GM03348 (cell line): ENCODE measurements at regions not wholly inside any gene's neighbourhood (a gene's known extent, or its start where the extent isn't known, plus 50 kb on each side); places are given as distances from the start of the nearest gene placed in this dataset.
A peak's percentile ranks its signal among the peaks of the same experiment; 100 is the strongest.
"Not testable (repeated sequence)": the region's sequence is repeated elsewhere in the genome, so short reads cannot be mapped to it uniquely, and the experiment has no call there.

ENCODE experiments used
- DNase-seq: peaks from one replicate; pipeline ENCODE4 v3.0.0; 2012; ENCODE audit warnings: low spot score

DNA sequence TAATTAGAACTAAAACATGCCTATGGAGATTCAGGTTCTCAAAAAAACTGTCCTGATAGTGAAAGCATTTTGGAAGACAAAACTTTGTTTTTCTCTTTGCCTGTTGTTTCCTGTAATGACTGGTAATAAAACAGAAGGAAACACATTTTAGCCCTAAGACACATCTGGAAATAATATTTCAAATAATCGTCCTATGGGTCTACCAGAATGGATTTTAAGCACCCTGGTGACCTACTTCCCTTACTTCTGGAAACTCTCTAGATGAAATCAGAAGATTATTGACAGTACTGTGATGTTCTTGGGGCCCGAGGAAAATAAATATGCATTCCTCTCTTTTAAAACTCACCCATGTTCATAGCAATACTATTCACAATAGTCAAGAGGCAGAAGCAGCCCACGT lies 110.1 kb upstream of the TLE4 start:
- no peak for DNase-seq

DNA sequence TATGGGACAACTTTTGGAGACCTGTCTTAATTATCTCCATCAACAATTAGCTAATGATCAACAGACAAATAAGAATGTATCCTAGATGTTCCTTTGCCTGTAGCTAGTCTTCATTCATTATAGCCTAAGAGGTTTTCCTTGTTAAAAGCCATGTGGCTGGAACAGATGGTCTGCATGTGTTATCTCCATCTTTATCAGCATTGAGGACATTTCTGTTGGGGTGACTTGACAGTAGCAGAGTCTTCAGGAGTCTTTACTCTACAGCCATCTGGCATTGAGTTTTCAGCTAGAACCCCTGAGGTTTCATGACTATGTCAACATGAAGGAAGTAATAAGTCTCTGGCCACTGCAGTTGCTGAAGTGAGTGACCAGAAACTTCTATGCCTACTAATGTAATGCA lies 106.6 kb upstream of the TLE4 start:
- DNase-seq, result no peak

DNA sequence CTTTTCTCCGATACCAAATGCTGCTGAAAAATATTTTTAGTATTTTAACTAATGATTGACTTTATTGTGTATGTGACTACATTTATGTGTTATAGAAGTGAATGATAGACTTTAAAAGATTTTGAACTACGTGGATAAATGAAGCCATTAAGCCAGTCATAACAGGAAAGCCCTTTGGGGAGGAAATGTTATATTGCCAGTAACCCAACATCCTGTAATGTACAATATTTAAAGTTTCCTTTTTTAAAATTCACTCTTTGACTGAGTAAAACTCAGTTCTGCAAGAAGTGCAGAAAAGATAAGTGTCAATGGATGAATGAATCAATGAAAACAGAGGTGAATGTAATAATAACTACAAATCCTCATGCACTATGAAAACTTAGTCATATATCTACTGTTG lies 102.6 kb upstream of the TLE4 start:
- no peak for DNase-seq

- no peak for DNase-seq
Measured at GRCh38 chr9:79470954-79471353, 100.8 kb upstream of the TLE4 start.

GRCh38 chr9:79471580-79472543 lies 99.9 kb upstream of the TLE4 start:
- DNase-seq, result peak; percentile 48

GRCh38 chr9:79473704-79474103 lies 98.1 kb upstream of the TLE4 start:
- no peak for DNase-seq

- peak; percentile 6 for DNase-seq
Measured at GRCh38 chr9:79477241-79477840, 94.4 kb upstream of the TLE4 start.

GRCh38 chr9:79477955-79478771 lies 93.6 kb upstream of the TLE4 start:
- DNase-seq, result no peak

DNA sequence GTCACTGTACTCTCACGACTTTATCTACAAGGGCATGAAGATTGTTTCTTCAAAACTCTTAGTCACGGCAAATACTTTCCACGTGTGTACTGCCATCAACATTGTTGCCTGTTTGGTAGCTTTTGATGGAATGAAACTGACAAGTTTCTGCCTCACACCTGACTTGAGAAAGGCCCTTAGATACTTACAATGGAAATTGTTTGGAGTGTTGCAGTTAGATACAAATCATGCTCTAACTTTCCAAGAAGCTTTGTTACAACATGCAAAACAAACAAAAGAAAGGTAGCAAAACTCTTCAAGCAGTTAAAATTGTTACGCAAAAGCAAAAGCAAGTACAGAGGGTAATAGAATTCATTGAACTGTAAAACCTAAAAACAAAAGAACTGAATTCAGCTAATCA lies 91.1 kb upstream of the TLE4 start:
- no peak for DNase-seq

DNA sequence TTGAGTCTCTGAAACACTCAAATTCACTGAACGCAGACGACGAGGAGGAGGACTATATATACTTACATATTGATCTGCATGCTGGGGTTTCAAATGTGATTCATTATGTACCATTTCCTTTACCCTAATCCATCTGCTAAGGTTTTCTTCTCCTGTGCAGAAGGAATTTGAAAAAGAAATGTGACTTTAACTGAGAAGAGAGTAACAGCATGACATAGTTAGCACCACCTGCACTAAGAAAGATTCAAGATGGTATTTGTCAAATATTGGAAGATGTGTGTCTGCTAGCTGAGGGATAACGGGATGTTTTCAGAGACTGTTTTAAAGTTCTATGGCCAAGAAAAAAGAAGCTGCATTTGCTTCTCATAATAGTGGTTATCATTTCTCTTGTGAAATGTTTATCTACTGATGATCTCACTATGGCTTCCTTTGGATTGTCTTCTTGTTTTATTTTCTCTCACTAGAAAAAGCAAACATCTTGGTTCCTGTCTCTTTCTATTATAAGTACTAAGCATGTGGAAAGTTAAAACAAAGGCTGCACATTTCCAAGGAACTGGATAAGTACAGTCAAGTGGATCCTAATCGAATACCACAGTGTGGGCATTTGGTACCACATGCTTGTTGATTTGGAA lies 89.8 kb upstream of the TLE4 start:
- DNase-seq, result no peak

DNA sequence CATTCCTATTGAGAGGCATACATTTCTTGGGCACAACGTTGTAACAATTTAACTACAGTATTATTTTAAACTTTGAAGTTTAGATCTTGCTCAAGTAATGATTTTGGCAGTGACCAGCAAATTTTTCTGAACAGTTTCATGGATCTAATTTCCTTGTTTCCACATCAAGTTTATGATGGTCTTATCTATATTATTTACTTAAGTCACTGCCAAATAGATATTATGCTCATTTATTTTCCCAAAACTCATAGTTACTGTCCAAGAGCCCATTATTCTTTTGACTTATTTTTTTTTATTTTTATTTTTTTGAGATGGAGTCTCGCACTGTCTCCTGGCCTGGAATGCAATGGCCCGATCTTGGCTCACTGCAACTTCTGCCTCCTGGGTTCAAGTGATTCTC lies 86.5 kb upstream of the TLE4 start:
- DNase-seq, result no peak

- DNase-seq, result peak; percentile 16
Measured at GRCh38 chr9:79489261-79490000, 82.3 kb upstream of the TLE4 start.

GRCh38 chr9:79490657-79491248 lies 81.0 kb upstream of the TLE4 start:
- DNase-seq, result no peak

GRCh38 chr9:79492092-79493009 lies 79.4 kb upstream of the TLE4 start:
- DNase-seq, result no peak

DNA sequence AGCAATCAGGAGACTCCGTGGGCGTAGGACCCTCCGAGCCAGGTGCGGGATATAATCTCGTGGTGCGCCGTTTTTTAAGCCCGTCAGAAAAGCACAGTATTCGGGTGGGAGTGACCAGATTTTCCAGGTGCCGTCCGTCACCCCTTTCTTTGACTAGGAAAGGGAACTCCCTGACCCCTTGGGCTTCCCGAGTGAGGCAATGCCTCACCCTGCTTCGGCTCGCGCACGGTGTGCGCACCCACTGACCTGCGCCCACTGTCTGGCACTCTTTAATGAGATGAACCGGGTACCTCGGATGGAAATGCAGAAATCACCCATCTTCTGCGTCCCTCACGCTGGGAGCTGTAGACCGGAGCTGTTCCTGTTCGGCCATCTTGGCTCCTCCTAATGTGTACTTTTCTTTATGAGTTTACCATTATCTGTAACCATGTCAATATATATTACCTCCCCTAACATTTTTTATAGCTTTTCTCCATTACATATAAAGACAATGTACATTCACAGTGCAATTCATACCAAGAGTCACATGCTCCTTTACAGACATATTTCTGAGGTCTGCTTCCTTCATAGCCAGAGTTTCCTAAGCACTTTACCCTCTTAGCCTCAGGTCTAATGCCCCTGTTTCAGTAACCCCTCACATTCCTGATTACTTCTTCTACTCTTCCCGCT lies 71.4 kb upstream of the TLE4 start:
- not testable (repeated sequence) for DNase-seq

DNA sequence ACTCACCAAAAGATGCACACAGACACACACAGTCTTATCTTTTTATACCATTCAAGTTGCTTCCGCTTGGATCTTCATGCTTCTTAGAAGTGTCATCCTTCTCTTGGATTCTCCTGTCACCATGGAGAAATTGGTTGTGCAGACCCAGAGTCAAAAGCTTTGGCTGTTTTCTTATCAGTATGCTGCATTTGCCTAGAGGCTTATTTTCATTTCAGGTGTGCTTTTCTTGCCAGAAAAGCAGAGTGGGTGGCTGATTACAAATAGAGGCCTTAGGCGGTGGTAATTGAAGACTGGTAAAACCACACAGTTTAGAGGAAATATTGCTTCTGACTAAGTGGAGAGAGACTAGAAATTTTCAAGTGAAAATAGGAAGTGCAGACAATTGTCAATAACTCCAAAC lies 70.2 kb upstream of the TLE4 start:
- DNase-seq, result no peak

GRCh38 chr9:79507801-79508200 lies 64.0 kb upstream of the TLE4 start:
- DNase-seq, result no peak

DNA sequence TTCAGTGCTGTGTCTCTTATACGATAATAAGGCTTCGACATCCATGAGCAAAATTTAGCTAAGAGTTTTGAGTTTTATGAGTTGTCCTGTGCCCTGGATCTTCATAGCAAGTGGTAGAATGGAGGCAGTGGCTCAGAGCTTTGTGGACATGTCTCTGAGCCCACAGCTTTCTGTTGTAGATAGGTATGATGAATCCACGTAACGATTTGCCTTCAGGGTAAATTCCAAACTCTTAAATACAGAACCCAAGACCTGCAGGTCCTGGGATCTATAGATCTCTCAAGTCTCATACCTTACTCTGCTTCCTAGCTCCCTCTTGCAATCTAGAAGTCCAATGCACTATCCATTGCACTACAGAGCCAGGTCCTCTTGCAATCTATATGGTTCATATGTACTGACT lies 59.5 kb upstream of the TLE4 start:
- DNase-seq, result no peak
